ENCODE measurements at regions not wholly inside any gene's neighbourhood (a gene's known extent, or its start where the extent isn't known, plus 50 kb on each side); places are given as distances from the start of the nearest gene placed in this dataset.

DNA sequence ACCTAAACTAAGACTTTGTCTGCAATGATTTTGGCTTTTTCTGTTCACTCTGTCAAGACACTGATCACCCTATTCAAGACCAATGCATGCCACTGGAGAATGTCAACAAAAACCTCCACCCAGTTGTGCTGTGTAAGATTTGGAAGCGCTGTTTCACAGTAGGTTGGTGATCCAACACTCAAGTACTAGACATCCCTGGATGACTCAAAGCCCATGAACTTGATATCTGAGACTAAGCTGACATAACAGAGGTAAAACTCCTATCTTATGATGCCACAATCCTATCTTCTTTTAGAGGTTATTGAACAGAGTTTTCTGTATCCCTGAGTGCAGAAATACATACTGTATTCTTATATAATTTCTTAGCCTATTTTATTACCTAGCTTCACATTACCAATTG is 251.3 kb upstream of the ETAA1 start:
- H3K79me2 ChIP-seq (ENCODE audit: control insufficient read depth, insufficient read depth, low read length) = no peaks in the 10 kb centered on the region
- ChIA-PET RAD21 (ENCODE audit: unreplicated experiment) (no interaction called here), POLR2A (no interaction called here), CTCF (no interaction called here), SMC1A (ENCODE audit: uncharacterized antibody, unreplicated experiment) (interaction anchor here (0.9 to 1.4 kb wide), 2 partner anchors 14 to 117 kb away, joined by 3 read pairs; no protein-coding TSS in a partner anchor)
- no peak overlapping the region for H3K9ac ChIP-seq (ENCODE audit: control insufficient read depth, insufficient read depth, low read length)
- no peaks in the 10 kb centered on the region for H3K36me3 ChIP-seq (ENCODE audit: control insufficient read depth in 2 of 2, insufficient read depth in 2 of 2, low read length in 1 of 2)
- intact Hi-C loops (cut with micrococcal nuclease; ENCODE audit: unreplicated experiment) = no loop called here
- H2AFZ ChIP-seq (ENCODE audit: control insufficient read depth, low read depth, low read length) = no peak overlapping the region
- no peak for ATAC-seq
- no peaks in the 10 kb centered on the region for H3K4me1 ChIP-seq (ENCODE audit: control insufficient read depth, insufficient read depth, low read length)
- no peak overlapping the region for H3K27ac ChIP-seq (ENCODE audit: control insufficient read depth, insufficient read depth)
- no TSS peak for BruUV-seq (replicated peaks)
- H3K4me2 ChIP-seq (ENCODE audit: control insufficient read depth, insufficient read depth) = no peak overlapping the region
- in situ Hi-C loops (cut with MboI) = no loop called here
- no peak for TF ChIP-seq TAF1 (IDR thresholded peaks at IDR 0.05; ENCODE audit: borderline replicate concordance, low read depth, low read length)
- no peak for TF ChIP-seq POU2F2 (IDR thresholded peaks at IDR 0.05; ENCODE audit: borderline replicate concordance, low read depth, low read length)
- no peak for TF ChIP-seq EZH2 (IDR thresholded peaks at IDR 0.05; ENCODE audit: borderline replicate concordance, control insufficient read depth, low read depth, low read length)
- TF ChIP-seq NR2C1 (IDR thresholded peaks at IDR 0.05) = no peak
- TF ChIP-seq DPF2 (IDR thresholded peaks at IDR 0.05) = no peak
- TF ChIP-seq MEF2B (IDR thresholded peaks at IDR 0.05; ENCODE audit: partially characterized antibody, poor library complexity, severe bottlenecking) = no peak
- no peak overlapping the region for H3K4me3 ChIP-seq
- WGBS (ENCODE audit: insufficient coverage, insufficient replicate concordance, low lambda C conversion rate, missing lambda C conversion rate) = 0% methylated on average over 1 of the region's 1 CpG
- H4K20me1 ChIP-seq (ENCODE audit: control insufficient read depth, insufficient read depth) = no peaks in the 10 kb centered on the region
- no peaks in the 10 kb centered on the region for H3K27me3 ChIP-seq (replicated peaks in 1 of 2; ENCODE audit: control insufficient read depth in 2 of 2, insufficient read depth in 2 of 2, low read length in 1 of 2)
- no peaks in the 10 kb centered on the region for H3K9me3 ChIP-seq (replicated peaks; ENCODE audit: control insufficient read depth, insufficient read depth, low read length)
- no peak for FAIRE-seq
- no peak for DNase-seq (ENCODE audit: low read depth, low spot score)

DNA sequence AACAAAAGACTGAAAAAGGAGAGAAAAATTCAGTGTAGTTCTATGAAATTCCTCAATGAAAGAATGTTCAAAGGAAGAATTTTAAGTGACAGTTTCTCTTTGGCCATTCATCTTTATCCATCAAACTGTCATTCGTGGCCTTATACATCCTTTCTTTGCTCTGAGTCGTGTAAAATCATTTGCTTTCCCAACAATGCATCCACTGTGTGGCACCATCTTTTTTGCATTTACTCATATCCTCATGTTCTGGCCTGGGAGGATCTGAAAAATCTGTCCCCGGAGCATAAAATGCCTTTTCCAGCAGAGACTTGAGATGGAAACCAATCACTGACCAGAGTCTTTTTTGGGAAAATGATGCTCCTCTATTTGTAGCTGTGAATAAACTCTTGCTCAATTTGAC is 240.3 kb upstream of the ETAA1 start:
- no peak for FAIRE-seq
- intact Hi-C loops (cut with micrococcal nuclease; ENCODE audit: unreplicated experiment) (no loop called here), in situ Hi-C loops (cut with MboI) (no loop called here)
- ATAC-seq = no peak
- H3K9me3 ChIP-seq (replicated peaks; ENCODE audit: control insufficient read depth, insufficient read depth, low read length) = no peaks in the 10 kb centered on the region
- ChIA-PET SMC1A (ENCODE audit: uncharacterized antibody, unreplicated experiment) (no interaction called here), POLR2A (no interaction called here), RAD21 (ENCODE audit: unreplicated experiment) (no interaction called here), CTCF (no interaction called here)
- TF ChIP-seq POLR2A (IDR thresholded peaks at IDR 0.05; ENCODE audit: low read depth, low read length) (no peak), WRNIP1 (IDR thresholded peaks at IDR 0.05; ENCODE audit: borderline replicate concordance, low read depth, low read length) (no peak)
- TF ChIP-seq, protein P1, sequence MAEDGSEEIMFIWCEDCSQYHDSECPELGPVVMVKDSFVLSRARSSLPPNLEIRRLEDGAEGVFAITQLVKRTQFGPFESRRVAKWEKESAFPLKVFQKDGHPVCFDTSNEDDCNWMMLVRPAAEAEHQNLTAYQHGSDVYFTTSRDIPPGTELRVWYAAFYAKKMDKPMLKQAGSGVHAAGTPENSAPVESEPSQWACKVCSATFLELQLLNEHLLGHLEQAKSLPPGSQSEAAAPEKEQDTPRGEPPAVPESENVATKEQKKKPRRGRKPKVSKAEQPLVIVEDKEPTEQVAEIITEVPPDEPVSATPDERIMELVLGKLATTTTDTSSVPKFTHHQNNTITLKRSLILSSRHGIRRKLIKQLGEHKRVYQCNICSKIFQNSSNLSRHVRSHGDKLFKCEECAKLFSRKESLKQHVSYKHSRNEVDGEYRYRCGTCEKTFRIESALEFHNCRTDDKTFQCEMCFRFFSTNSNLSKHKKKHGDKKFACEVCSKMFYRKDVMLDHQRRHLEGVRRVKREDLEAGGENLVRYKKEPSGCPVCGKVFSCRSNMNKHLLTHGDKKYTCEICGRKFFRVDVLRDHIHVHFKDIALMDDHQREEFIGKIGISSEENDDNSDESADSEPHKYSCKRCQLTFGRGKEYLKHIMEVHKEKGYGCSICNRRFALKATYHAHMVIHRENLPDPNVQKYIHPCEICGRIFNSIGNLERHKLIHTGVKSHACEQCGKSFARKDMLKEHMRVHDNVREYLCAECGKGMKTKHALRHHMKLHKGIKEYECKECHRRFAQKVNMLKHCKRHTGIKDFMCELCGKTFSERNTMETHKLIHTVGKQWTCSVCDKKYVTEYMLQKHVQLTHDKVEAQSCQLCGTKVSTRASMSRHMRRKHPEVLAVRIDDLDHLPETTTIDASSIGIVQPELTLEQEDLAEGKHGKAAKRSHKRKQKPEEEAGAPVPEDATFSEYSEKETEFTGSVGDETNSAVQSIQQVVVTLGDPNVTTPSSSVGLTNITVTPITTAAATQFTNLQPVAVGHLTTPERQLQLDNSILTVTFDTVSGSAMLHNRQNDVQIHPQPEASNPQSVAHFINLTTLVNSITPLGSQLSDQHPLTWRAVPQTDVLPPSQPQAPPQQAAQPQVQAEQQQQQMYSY (CRISPR knock-in tag; IDR thresholded peaks at IDR 0.05) = no peak
- H3K9ac ChIP-seq (ENCODE audit: control insufficient read depth, insufficient read depth, low read length) = no peak overlapping the region
- 16% methylated on average over 3 of the region's 3 CpGs for WGBS (ENCODE audit: insufficient coverage, insufficient replicate concordance, low lambda C conversion rate, missing lambda C conversion rate)
- no peak overlapping the region for H3K4me2 ChIP-seq (ENCODE audit: control insufficient read depth, insufficient read depth)
- H3K4me1 ChIP-seq (ENCODE audit: control insufficient read depth, insufficient read depth, low read length) = no peaks in the 10 kb centered on the region
- no peak for DNase-seq (ENCODE audit: low read depth, low spot score)
- no peak overlapping the region for H3K4me3 ChIP-seq
- no TSS peak for BruUV-seq (replicated peaks)
- H3K36me3 ChIP-seq (ENCODE audit: control insufficient read depth in 2 of 2, insufficient read depth in 2 of 2, low read length in 1 of 2) = no peaks in the 10 kb centered on the region
- no peaks in the 10 kb centered on the region for H4K20me1 ChIP-seq (ENCODE audit: control insufficient read depth, insufficient read depth)
- H2AFZ ChIP-seq (ENCODE audit: control insufficient read depth, low read depth, low read length) = no peak overlapping the region
- H3K79me2 ChIP-seq (ENCODE audit: control insufficient read depth, insufficient read depth, low read length) = no peaks in the 10 kb centered on the region
- no peaks in the 10 kb centered on the region for H3K27me3 ChIP-seq (replicated peaks in 1 of 2; ENCODE audit: control insufficient read depth in 2 of 2, insufficient read depth in 2 of 2, low read length in 1 of 2)
- H3K27ac ChIP-seq (ENCODE audit: control insufficient read depth, insufficient read depth) = no peak overlapping the region

All from GM12878 (cell line).